ENCODE measurements at regions not wholly inside any gene's neighbourhood (a gene's known extent, or its start where the extent isn't known, plus 50 kb on each side); places are given as distances from the start of the nearest gene placed in this dataset.
"Not testable (repeated sequence)": the region's sequence is repeated elsewhere in the genome, so short reads cannot be mapped to it uniquely, and the experiment has no call there.

- intact Hi-C loops (cut with micrococcal nuclease), result no loop called here
- TF ChIP-seq POLR2AphosphoS5 (IDR thresholded peaks at IDR 0.05; ENCODE audit: insufficient read depth, low read depth, low read length) (no peak), JUN (IDR thresholded peaks at IDR 0.05; ENCODE audit: borderline replicate concordance, insufficient read depth, insufficient read length, low read depth) (no peak), EZH2 (IDR thresholded peaks at IDR 0.05; ENCODE audit: borderline replicate concordance, low read depth, low read length, severe bottlenecking) (no peak), GATA2 (IDR thresholded peaks at IDR 0.05; ENCODE audit: insufficient read depth, insufficient read length, low read depth, low read length) (no peak), CTCF (IDR thresholded peaks at IDR 0.05; ENCODE audit: extremely low read depth in 1 of 2, insufficient read depth in 1 of 2, low read depth in 1 of 2, low read length in 2 of 2) (no peak), FOS (IDR thresholded peaks at IDR 0.05; ENCODE audit: borderline replicate concordance, insufficient read depth, low read length) (no peak), MAX (IDR thresholded peaks at IDR 0.05; ENCODE audit: insufficient read depth, insufficient read length) (no peak), POLR2A (IDR thresholded peaks at IDR 0.05; ENCODE audit: low read depth, low read length) (no peak), MYC (IDR thresholded peaks at IDR 0.05; ENCODE audit: low read depth, low read length) (no peak)
- CTCF ChIA-PET, result no interaction called here
- H3K9me3 ChIP-seq (replicated peaks; ENCODE audit: control insufficient read depth, insufficient read depth, low read length), result no peaks in the 10 kb centered on the region
- BruUV-seq (replicated peaks), result no TSS peak
- DNase-seq (ENCODE audit: low read depth, low spot score), result no peak
- H3K4me3 ChIP-seq (replicated peaks in 1 of 3; ENCODE audit: insufficient read depth in 1 of 3, low read depth in 1 of 3, low read length in 3 of 3), result no peak overlapping the region
- no peak overlapping the region for H2AFZ ChIP-seq (ENCODE audit: low read depth, low read length)
- POLR2A ChIA-PET, result no interaction called here
- no peak overlapping the region for H3K27ac ChIP-seq (ENCODE audit: insufficient read depth, low read depth, low read length)
- no peak for FAIRE-seq
- H3K4me1 ChIP-seq (ENCODE audit: control insufficient read depth, extremely low read depth, insufficient read depth, low read length), result no peaks in the 10 kb centered on the region
- H3K36me3 ChIP-seq (ENCODE audit: control insufficient read depth in 2 of 2, extremely low read depth in 1 of 2, insufficient read depth in 2 of 2, low read length in 2 of 2), result no peaks in the 10 kb centered on the region
- peaks cover 0 to 2% of the 10 kb centered on the region in 2 experiments for H3K27me3 ChIP-seq (ENCODE audit: control insufficient read depth in 2 of 2, insufficient read depth in 2 of 2, low read length in 2 of 2)
- no peak overlapping the region for H3K9ac ChIP-seq (replicated peaks; ENCODE audit: extremely low read depth, insufficient read depth, low read length)
- dilution Hi-C loops (cut with MboI; ENCODE audit: extremely low pct_ligation_motif_present, low sequenced_read_pairs), result no loop called here
- H4K20me1 ChIP-seq (replicated peaks; ENCODE audit: control insufficient read depth, extremely low read depth, insufficient read depth, low read length), result no peaks in the 10 kb centered on the region
- H3K4me2 ChIP-seq (ENCODE audit: insufficient read depth, low read length), result no peak overlapping the region
- H3K9me1 ChIP-seq (replicated peaks; ENCODE audit: control insufficient read depth, extremely low read depth, insufficient read depth, low read length), result no peaks in the 10 kb centered on the region
- H3K79me2 ChIP-seq (ENCODE audit: control insufficient read depth, insufficient read depth, low read length), result no peaks in the 10 kb centered on the region
These were observed 109.2 kb downstream of the PDGFA start for GRCh38 chr7:410395-410910.

GRCh38 chr7:411116-411515 is 108.5 kb downstream of the PDGFA start:
- BruUV-seq (replicated peaks); H3K27me3 ChIP-seq (ENCODE audit: control insufficient read depth in 2 of 2, insufficient read depth in 2 of 2, low read length in 2 of 2); dilution Hi-C loops (cut with MboI; ENCODE audit: extremely low pct_ligation_motif_present, low sequenced_read_pairs); H2AFZ ChIP-seq (ENCODE audit: low read depth, low read length); H3K9me3 ChIP-seq (replicated peaks; ENCODE audit: control insufficient read depth, insufficient read depth, low read length); H3K36me3 ChIP-seq (ENCODE audit: control insufficient read depth in 2 of 2, extremely low read depth in 1 of 2, insufficient read depth in 2 of 2, low read length in 2 of 2); H3K4me1 ChIP-seq (ENCODE audit: control insufficient read depth, extremely low read depth, insufficient read depth, low read length); H3K9ac ChIP-seq (replicated peaks; ENCODE audit: extremely low read depth, insufficient read depth, low read length); H3K4me3 ChIP-seq (replicated peaks in 1 of 3; ENCODE audit: insufficient read depth in 1 of 3, low read depth in 1 of 3, low read length in 3 of 3); H3K9me1 ChIP-seq (replicated peaks; ENCODE audit: control insufficient read depth, extremely low read depth, insufficient read depth, low read length); H3K27ac ChIP-seq (ENCODE audit: insufficient read depth, low read depth, low read length); H3K4me2 ChIP-seq (ENCODE audit: insufficient read depth, low read length); H4K20me1 ChIP-seq (replicated peaks; ENCODE audit: control insufficient read depth, extremely low read depth, insufficient read depth, low read length); FAIRE-seq; H3K79me2 ChIP-seq (ENCODE audit: control insufficient read depth, insufficient read depth, low read length); CTCF ChIA-PET; DNase-seq (ENCODE audit: low read depth, low spot score); intact Hi-C loops (cut with micrococcal nuclease); POLR2A ChIA-PET: not testable (repeated sequence)

Data from endothelial cell of umbilical vein (primary cell).